NOMO-1 treated with DMSO at 0.1 percent for 48 hours (cell line): ENCODE measurements at regions not wholly inside any gene's neighbourhood (a gene's known extent, or its start where the extent isn't known, plus 50 kb on each side); places are given as distances from the start of the nearest gene placed in this dataset.

Source experiments
- DNase-seq: peaks from one replicate; lab custom pipeline; 2025; ENCODE audit not compliant: unreplicated experiment; lab: John Stamatoyannopoulos, UW

- DNase-seq: no peak
These were observed 1198.9 kb upstream of the PCDH7 start for GRCh38 chr4:29521281-29521680.

DNA sequence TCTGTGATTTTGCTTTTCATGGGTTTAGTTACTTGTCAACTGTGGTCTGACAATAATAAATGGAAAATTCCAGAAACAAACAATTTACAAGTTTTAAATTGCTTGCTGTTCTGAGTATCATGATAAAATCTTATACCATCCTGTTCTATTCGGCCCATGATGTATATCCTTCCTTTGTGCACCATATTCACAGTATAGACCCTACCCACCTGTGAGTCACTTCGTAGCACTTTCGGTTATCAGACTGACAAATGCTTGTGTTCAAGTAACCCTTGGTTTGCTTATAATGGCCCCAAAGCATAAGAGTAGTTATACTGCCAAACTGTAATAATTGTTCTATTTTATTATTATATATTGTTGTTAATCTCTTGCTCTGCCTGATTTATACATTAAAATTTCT is 1183.4 kb upstream of the PCDH7 start:
- no peak for DNase-seq

DNA sequence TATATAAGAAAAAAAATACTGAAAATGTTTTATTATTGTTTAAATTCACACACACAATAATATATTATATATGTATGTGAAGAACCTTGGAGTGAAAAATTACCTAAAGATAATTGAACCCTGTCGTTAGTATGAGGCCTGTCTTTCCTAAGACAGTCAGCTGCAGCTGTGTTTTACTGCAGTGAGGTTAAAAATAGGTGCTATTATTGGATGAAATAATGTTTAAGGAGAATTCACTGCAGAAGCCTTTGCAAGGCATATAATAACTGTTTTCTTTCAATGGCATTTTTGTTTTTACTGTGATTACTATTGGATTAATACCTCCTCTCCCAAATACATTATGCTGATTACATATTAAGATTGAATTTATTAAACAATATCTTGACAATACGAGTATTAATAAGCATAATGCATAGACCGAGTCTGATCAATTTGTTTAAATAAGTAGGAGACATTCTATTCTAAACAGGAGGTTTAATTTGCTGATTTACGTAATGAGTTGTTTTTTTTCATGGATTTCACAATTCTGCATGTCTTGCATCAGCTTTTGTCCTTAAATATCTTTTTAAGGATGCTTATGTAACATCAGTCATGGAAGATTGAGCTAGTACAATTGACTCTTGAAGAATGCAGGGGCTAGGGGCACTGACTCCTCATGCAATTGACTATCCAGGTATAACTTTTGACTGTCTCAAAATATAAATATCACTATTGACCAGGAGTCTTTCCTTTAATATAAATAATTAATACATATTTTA is 1181.1 kb upstream of the PCDH7 start:
- no peak for DNase-seq

DNA sequence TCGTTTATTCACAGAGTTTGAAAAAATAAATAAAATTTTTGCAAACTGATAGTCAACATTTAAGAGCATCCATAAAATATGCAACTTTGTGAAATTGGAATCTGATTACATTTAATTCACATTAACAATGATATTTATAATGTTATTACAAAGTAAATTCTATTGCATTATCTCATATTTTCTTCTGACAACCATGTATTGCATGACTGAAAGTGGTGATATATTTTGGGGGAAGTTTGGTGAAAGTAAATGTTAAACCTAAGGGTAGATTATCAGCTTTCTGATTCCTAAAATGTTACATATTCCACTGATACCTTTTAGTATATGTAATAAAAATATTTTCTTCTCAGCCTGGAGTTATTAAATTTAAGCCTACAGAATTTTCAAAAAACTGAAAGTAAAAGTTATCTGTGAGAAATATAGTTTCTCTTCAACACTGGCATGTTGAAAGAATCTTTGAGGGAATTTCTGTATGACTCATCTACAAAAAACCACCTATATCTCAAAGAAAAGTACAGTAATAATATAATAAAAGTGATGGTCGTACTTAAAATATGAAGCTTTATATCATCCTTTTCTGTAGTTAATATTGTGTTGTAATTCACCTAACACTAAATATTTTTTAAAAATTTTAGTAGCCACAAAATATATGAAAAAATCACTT is 1179.6 kb upstream of the PCDH7 start:
- DNase-seq: no peak

- no peak for DNase-seq
These were observed 1178.4 kb upstream of the PCDH7 start for GRCh38 chr4:29541757-29542156.

DNA sequence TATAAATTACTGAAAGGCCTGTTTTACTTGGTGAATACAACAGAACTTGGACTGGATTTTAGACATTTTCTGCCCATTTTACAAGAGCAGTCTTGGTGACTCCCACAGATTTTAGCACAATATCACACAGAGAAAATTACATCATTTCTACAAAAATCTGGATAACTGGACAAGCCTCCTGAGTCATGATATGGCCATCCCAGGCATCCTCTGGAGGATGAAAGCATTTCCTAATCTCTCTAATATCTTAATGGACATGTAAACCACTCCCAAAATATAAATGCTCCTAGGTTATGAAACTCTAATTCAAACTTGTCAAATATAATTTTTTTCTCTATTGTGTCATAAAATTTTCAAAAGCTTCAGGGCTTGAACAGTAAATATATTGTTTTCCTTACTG is 1170.8 kb upstream of the PCDH7 start:
- DNase-seq: no peak

- DNase-seq: no peak
These were observed 1168.3 kb upstream of the PCDH7 start for GRCh38 chr4:29551821-29552220.

- DNase-seq: no peak
These were observed 1166.3 kb upstream of the PCDH7 start for GRCh38 chr4:29553846-29554245.

DNA sequence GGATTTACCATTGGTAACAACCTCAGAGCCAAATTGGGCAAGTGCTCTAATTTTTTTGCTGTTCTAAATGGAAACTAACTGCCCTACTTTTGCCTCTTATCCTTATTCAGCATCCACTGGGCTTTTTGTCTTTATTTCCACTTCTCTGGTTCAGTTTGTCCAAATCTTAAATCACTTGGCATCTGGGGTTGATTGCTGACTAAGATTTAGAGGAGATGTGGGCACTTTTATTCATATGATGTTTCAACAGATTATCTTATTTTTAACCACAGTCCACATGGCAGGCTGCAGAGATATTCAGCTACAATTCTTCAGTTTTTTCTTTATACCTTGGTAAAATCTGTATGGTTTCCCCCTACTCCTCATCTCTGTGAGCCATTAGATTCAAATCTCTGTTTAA is 1161.4 kb upstream of the PCDH7 start:
- DNase-seq: no peak

GRCh38 chr4:29559286-29559685 is 1160.9 kb upstream of the PCDH7 start:
- no peak for DNase-seq

DNA sequence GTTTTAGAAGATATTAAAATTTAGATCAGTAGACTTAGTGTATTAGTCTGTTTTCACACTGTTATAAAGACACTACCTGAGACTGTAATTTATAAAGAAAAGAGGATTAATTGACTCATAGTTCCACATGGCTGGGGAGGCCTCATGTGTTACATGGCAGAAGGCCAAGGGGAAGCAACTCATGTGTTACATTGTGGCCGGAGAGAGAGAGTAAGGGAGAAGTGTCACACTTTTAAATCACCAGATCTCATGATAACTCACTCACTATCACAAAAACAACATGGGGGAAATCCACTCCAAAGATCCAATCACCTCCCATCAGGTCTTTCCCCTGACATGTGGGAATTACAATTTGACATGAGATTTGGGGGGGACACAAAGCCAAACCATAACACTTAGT is 1159.7 kb upstream of the PCDH7 start:
- no peak for DNase-seq

GRCh38 chr4:29565256-29565655 is 1154.9 kb upstream of the PCDH7 start:
- peak; percentile 7 for DNase-seq

GRCh38 chr4:29566371-29566770 is 1153.8 kb upstream of the PCDH7 start:
- DNase-seq: no peak

- no peak for DNase-seq
These were observed 1148.8 kb upstream of the PCDH7 start for GRCh38 chr4:29571322-29571721.

DNA sequence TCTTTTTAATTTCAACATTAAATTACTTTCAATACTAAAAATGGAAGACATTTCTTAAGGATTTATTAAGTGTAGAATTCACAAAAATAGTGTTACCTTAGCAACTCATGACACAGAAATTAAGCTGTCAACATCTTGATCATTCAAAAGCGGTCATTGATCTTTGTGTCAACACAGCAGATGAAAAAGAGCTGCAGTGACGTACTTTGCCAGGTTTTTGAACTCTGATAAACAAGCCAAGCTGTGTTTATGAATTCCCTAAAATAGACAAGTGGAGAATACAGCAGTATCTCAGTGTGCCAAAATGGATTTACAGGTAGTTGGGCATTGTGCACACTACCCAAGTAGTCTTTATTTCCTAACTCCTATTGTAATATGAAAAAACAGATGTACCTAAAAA is 1141.8 kb upstream of the PCDH7 start:
- DNase-seq: no peak

- no peak for DNase-seq
These were observed 1138.7 kb upstream of the PCDH7 start for GRCh38 chr4:29581457-29581856.

GRCh38 chr4:29588617-29589016 is 1131.6 kb upstream of the PCDH7 start:
- DNase-seq: no peak

DNA sequence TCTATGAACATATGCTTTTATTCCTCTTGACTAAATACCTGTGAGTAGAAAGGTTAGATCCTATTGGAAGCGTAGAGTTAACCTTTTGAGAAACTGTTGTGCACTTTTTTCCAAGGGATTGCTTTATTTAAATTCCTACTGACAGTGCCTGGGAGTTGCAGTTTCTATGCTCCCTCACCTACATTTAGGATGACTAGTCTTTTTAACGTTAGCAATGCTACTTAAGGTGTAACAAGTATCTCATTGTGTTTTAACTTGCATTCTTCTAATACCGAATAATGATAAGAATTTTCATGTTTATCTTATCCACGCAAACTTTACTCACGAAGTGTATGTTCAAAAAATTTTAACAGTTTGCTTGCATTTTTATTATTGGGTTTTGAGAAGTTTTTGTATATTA is 1123.9 kb upstream of the PCDH7 start:
- no peak for DNase-seq

- DNase-seq: no peak
These were observed 1101.0 kb upstream of the PCDH7 start for GRCh38 chr4:29619168-29619567.

GRCh38 chr4:29632199-29632598 is 1088.0 kb upstream of the PCDH7 start:
- DNase-seq: no peak

DNA sequence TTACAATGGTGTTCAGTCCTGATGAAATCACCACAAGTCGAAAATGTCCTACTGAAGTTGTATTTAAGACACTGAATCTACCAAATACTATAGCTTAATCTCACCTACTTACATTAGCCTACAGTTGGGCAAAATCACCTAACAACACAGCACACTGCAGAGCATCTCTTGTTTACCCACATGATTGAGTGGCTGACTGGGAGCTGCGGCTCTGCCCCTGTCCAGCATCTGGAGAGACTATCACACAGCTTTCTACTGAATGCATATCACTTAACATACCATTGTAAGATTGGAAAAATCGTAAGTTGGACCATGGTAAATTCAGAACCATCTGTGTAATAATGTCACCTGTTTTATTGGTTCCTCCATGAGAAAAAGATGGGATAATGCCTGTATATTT is 1083.2 kb upstream of the PCDH7 start:
- no peak for DNase-seq

- no peak for DNase-seq
These were observed 1066.9 kb upstream of the PCDH7 start for GRCh38 chr4:29653221-29653620.

- DNase-seq: no peak
These were observed 1039.5 kb upstream of the PCDH7 start for GRCh38 chr4:29680644-29681043.
